NCI-H2107 treated with DMSO at 0.1 percent for 48 hours (cell line): ENCODE measurements at regions not wholly inside any gene's neighbourhood (a gene's known extent, or its start where the extent isn't known, plus 50 kb on each side); places are given as distances from the start of the nearest gene placed in this dataset.
"Not testable (repeated sequence)": the region's sequence is repeated elsewhere in the genome, so short reads cannot be mapped to it uniquely, and the experiment has no call there.

Experiments used
- DNase-seq: peaks from one replicate; lab custom pipeline; 2025; ENCODE audit not compliant: unreplicated experiment; lab: John Stamatoyannopoulos, UW

- DNase-seq, result no peak
Observed at GRCh38 chr4:158053086-158053485, 119.7 kb downstream of the GASK1B start.

GRCh38 chr4:158051401-158052235, 121.2 kb downstream of the GASK1B start:
- DNase-seq, result no peak

GRCh38 chr4:158050942-158051341, 121.9 kb downstream of the GASK1B start:
- no peak for DNase-seq

- DNase-seq, result no peak
Observed at GRCh38 chr4:158046345-158046744, 126.5 kb downstream of the GASK1B start.

GRCh38 chr4:158043971-158044618, 128.7 kb downstream of the GASK1B start:
- DNase-seq, result no peak

- no peak for DNase-seq
Observed at GRCh38 chr4:158042591-158043030, 130.2 kb downstream of the GASK1B start.

GRCh38 chr4:158038718-158039117, 134.1 kb downstream of the GASK1B start:
- no peak for DNase-seq

GRCh38 chr4:158036998-158037397, 135.8 kb downstream of the GASK1B start:
- DNase-seq, result no peak

- no peak for DNase-seq
Observed at GRCh38 chr4:158035662-158036195, 137.1 kb downstream of the GASK1B start.

GRCh38 chr4:158033416-158034120, 139.3 kb downstream of the GASK1B start:
- DNase-seq, result no peak

GRCh38 chr4:158032733-158033415, 140.0 kb downstream of the GASK1B start:
- no peak for DNase-seq

GRCh38 chr4:158028381-158028780, 144.4 kb downstream of the GASK1B start:
- DNase-seq, result not testable (repeated sequence)

GRCh38 chr4:158025131-158025530, 147.7 kb downstream of the GASK1B start:
- no peak for DNase-seq

GRCh38 chr4:158020734-158021346, 152.0 kb downstream of the GASK1B start:
- DNase-seq, result no peak

- DNase-seq, result no peak
Observed at GRCh38 chr4:158020176-158020575, 152.6 kb downstream of the GASK1B start.

- no peak for DNase-seq
Observed at GRCh38 chr4:158018831-158019230, 154.0 kb downstream of the GASK1B start.

GRCh38 chr4:158018221-158018830, 154.5 kb downstream of the GASK1B start:
- no peak for DNase-seq

GRCh38 chr4:158016511-158016910, 156.3 kb downstream of the GASK1B start:
- DNase-seq, result no peak

GRCh38 chr4:158015241-158015640, 157.6 kb downstream of the GASK1B start:
- DNase-seq, result no peak

- DNase-seq, result no peak
Observed at GRCh38 chr4:158013858-158014257, 159.0 kb downstream of the GASK1B start.
